Subcutaneous abdominal adipose tissue (tissue), 5 donors: ENCODE measurements at regions not wholly inside any gene's neighbourhood (a gene's known extent, or its start where the extent isn't known, plus 50 kb on each side); places are given as distances from the start of the nearest gene placed in this dataset.

ENCODE experiments used
- H3K27ac ChIP-seq: one replicate; pipeline ENCODE4 v1.7.0; 2013; ENCODE audit warnings: low read depth, mild to moderate bottlenecking, inconsistent platforms, low read length, moderate library complexity
- H3K27me3 ChIP-seq, 5 donors: one replicate each; pipeline ENCODE4 v1.7.0; 2013; ENCODE audit warnings: low read length in 5 of 5, inconsistent platforms in 1 of 5; ENCODE audit not compliant: control insufficient read depth in 5 of 5, insufficient read depth in 4 of 5
- H3K36me3 ChIP-seq, 5 donors: one replicate each; pipeline ENCODE4 v1.7.0; 2013; ENCODE audit warnings: low read length in 5 of 5; ENCODE audit not compliant: control insufficient read depth in 5 of 5, insufficient read depth in 5 of 5
- H3K4me1 ChIP-seq, 5 donors: one replicate each; pipeline ENCODE4 v1.7.0; 2013; ENCODE audit warnings: low read length in 5 of 5, mild to moderate bottlenecking in 3 of 5, moderate library complexity in 1 of 5; ENCODE audit not compliant: control insufficient read depth in 5 of 5, insufficient read depth in 5 of 5
- H3K4me3 ChIP-seq, 5 donors: one replicate each; pipeline ENCODE4 v1.7.0; 2013; ENCODE audit warnings: low read length in 5 of 5, low read depth in 1 of 5
- H3K9ac ChIP-seq, 5 donors: one replicate each; pipeline ENCODE4 v1.7.0; 2013; ENCODE audit warnings: low read length in 5 of 5, mild to moderate bottlenecking in 4 of 5, moderate library complexity in 3 of 5
- H3K9me3 ChIP-seq, 5 donors: one replicate each; pipeline ENCODE4 v1.7.0; 2013; ENCODE audit warnings: low read length in 5 of 5; ENCODE audit not compliant: control insufficient read depth in 5 of 5
- donor health status: healthy.
- donor health status: healthy.
- donor health status: healthy.
- donor health status: healthy.
- donor health status: healthy.

DNA sequence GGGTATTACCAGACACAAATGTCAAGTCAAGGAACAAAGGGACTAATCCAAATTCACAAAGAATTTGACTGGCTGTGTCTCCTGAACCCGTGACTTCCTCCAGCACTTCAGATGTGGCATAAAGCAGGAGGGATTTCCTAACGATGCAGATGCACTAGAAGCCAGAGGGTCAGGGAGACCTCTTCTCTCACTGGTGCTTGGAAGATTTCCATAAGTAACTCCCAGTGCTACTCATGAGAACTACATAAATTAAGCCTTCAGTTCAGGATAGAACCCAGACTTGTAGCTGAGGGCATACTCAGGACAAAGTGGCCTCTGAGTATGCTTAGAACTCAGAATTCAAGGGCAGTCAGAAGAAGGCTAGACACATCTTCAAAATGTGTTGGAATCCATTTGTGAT, 83.6 kb upstream of the NRIP1 start:
- Histone ChIP-seq H3K4me1 (peaks cover 0 to 27% (median 2%) of the 10 kb centered on the region in 5 donors), H3K36me3 (no peaks in the 10 kb centered on the region), H3K9ac (no peak overlapping the region), H3K27ac (peak overlapping the region; percentile 34), H3K9me3 (no peaks in the 10 kb centered on the region), H3K27me3 (no peaks in the 10 kb centered on the region), H3K4me3 (no peak overlapping the region)

DNA sequence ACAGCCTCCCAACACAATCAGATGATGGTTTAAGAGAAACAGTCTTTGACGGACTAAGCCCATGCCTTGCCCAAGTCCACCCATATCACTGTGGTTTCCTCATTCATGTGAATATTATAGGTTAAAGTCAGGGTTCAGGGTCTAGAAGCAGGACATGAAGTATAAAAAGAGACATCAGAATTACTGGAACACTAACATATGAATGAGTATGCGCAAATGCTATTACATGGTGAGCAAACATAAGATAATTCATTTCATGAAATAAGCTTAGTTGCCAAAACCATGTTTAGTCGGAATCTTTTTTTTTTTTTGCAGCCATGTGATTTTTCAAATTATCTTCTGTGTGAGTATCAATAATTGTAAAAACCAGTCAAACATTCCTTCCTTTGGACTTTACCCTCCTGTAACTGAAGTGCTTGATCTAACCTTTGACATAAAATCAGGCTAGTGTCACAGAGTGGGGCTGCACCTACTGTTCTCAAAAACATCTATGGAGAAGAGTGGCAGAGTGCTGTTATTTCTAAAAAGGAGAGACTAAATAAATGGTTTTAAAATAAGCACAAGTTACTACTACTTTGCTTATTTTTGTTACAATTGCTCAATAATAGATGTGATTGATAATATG, 84.9 kb upstream of the NRIP1 start:
- H3K27ac ChIP-seq, result no peak overlapping the region
- no peaks in the 10 kb centered on the region for H3K36me3 ChIP-seq
- H3K9ac ChIP-seq, result no peak overlapping the region
- H3K27me3 ChIP-seq, result no peaks in the 10 kb centered on the region
- no peaks in the 10 kb centered on the region for H3K9me3 ChIP-seq
- peaks cover 0 to 22% (median 7%) of the 10 kb centered on the region in 5 donors for H3K4me1 ChIP-seq
- no peak overlapping the region for H3K4me3 ChIP-seq

DNA sequence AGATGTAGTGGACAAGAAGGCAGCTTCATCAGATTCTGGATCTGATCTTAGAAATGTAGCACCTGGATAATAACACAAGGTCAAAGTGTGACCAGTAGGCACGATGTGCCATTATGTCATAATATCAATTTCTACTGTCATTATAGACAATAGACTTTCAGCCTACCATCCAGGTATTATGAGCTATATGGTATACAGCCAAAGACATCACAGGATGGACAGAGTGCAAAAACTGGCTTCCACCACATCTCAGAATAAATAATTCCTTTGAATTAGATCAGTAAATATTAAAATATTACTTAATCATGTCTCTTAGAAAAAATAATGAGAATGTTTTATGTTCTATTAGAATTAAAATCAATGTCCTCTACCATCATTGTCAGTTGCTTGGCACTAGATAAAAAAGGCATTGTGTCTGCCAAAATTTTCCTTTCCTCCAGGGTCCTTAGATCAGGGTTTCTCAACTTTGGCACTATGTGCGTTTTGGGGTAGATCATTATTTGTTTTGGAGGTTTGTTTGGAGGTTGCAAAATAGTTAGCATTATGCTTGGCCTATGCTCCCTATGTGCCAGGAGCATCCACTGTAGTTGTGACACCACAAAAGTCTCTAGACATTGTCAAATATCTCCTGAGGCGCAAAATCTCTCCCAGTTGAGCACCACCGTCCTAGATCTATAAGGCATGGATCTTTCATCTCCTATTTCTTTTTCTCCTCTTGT, 86.7 kb upstream of the NRIP1 start:
- no peak overlapping the region for H3K4me3 ChIP-seq
- H3K4me1 ChIP-seq, result peaks cover 0 to 22% (median 7%) of the 10 kb centered on the region in 5 donors
- peak overlapping the region; percentile 71 for H3K27ac ChIP-seq
- H3K27me3 ChIP-seq, result no peaks in the 10 kb centered on the region
- H3K9me3 ChIP-seq, result no peaks in the 10 kb centered on the region
- no peak overlapping the region for H3K9ac ChIP-seq
- no peaks in the 10 kb centered on the region for H3K36me3 ChIP-seq

DNA sequence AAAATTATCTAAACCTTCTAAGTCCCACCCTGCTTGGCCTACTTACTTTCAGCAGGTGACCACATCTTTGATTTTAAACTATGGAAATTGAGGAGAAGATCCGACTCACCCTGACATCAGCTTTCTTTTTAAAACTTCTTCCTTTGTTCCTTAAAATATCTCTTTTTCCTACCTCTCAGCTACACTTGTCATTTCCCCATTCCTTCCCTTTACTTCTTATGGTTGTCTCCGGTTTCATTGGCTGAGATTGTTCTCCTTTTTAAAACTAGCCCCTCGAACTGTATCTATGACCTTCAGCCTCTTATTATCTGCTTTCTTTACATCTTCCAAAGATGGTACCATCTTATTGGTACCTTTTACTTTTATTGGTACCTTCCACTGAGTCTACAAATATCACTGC, 87.8 kb upstream of the NRIP1 start:
- H3K27me3 ChIP-seq, result no peaks in the 10 kb centered on the region
- H3K9ac ChIP-seq, result no peak overlapping the region
- H3K27ac ChIP-seq, result no peak overlapping the region
- no peak overlapping the region for H3K4me3 ChIP-seq
- no peaks in the 10 kb centered on the region for H3K36me3 ChIP-seq
- peaks cover 0 to 22% (median 7%) of the 10 kb centered on the region in 5 donors for H3K4me1 ChIP-seq
- peaks cover 0 to 8% (median 0%) of the 10 kb centered on the region in 5 donors for H3K9me3 ChIP-seq

DNA sequence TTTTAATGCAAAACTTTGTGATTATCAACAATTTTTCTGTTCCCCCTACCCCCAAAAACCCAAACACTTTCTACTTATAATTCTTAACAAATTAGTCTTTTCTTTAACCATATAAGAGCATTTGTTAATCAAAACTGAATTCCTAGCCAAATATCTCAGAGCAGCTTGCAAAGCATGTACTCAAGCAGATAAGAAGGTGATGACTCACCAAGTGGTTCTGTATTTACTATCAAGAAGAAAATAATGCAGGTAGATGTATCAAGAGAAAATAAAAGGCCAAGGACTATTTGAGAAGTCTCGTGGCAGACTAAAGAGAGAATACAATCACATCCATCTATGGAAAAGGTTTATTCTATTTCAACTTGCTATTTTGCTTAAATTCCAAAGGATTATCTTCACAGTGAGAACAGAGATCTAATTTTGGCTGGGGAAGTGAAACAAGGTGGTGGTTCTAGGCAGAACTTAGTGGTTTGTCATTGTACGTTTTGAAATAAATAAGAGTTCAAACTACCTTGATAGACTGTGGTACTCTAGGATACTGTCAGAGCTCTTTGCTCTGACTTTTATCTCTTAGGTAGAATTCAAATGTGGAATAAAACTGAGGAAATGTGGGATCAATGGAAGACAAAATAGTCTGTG, 94.7 kb upstream of the NRIP1 start:
- Histone ChIP-seq H3K27me3 (no peaks in the 10 kb centered on the region), H3K9me3 (peaks cover 0 to 9% (median 0%) of the 10 kb centered on the region in 5 donors), H3K9ac (no peak overlapping the region), H3K36me3 (no peaks in the 10 kb centered on the region), H3K4me3 (no peak overlapping the region), H3K27ac (no peak overlapping the region), H3K4me1 (peaks cover 0 to 12% (median 8%) of the 10 kb centered on the region in 5 donors)

DNA sequence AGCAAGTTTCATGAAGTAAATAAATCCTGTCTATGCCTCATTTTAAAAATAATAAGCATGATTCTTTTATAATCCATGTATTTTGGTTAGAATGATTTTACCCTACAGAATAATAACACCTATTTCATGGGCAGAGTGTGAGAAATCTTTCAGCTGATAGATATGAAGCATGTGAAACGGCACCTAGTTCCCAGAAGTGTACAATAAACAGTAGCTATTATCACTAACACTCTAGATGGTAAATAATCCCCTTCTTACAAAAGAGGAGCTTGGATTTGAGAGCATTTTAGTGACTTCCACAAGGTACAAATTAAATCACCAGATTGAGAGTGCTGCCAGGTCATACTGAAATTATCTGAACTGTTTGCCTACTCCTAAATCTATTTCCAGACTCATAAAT, 95.3 kb upstream of the NRIP1 start:
- no peaks in the 10 kb centered on the region for H3K27me3 ChIP-seq

DNA sequence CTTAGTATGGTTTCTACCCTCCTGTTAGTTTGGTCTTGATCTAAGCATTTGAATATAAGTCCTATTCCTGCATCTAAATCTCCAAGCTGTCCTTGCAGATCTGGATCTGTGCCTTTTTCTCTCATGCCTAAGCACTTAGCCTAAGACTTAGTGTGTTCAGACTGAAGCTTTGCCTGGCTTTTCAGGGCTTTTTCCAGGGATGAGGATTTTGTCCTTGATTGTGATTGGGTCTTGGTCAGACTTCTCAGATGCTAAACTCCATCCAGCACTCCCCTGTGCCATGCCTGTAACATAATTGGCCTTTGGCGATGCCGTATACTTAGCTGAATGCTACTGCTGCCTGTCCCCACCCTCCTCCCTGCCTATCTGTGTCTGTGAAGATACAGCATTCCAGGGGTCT, 98.1 kb upstream of the NRIP1 start:
- Histone ChIP-seq H3K9ac (no peak overlapping the region), H3K27ac (no peak overlapping the region), H3K4me1 (peaks cover 0 to 17% (median 5%) of the 10 kb centered on the region in 5 donors), H3K9me3 (no peaks in the 10 kb centered on the region), H3K4me3 (no peak overlapping the region), H3K36me3 (no peaks in the 10 kb centered on the region), H3K27me3 (no peaks in the 10 kb centered on the region)

More for the DNA sequence above, 95.3 kb upstream of the NRIP1 start:
- no peak overlapping the region for H3K4me3 ChIP-seq
- peaks cover 0 to 16% (median 8%) of the 10 kb centered on the region in 5 donors for H3K4me1 ChIP-seq
- no peak overlapping the region for H3K9ac ChIP-seq
- no peak overlapping the region for H3K27ac ChIP-seq
- no peaks in the 10 kb centered on the region for H3K36me3 ChIP-seq
- peaks cover 0 to 9% (median 0%) of the 10 kb centered on the region in 5 donors for H3K9me3 ChIP-seq

DNA sequence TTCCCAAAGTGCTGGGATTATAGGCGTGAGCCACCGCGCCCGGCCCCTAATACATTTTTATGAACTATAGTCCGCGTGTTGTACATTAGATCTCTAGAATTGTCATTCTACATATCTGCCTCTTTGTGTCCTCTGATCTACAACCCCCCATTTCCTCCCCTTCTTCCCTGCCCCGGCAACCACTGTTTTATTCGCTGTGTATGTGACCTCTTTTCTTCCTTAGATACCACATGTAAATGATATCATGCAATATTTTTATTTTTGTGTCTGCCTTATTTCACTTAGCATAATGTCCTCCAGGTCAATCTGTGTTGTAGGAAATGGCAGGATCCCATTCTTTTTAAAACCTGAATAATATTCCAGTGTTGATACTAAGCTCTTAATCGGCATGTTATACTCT, 99.5 kb upstream of the NRIP1 start:
- H3K27me3 ChIP-seq, result no peaks in the 10 kb centered on the region
- H3K4me3 ChIP-seq, result no peak overlapping the region
- no peaks in the 10 kb centered on the region for H3K9me3 ChIP-seq
- peaks cover 0 to 10% (median 0%) of the 10 kb centered on the region in 5 donors for H3K4me1 ChIP-seq
- no peaks in the 10 kb centered on the region for H3K36me3 ChIP-seq
- no peak overlapping the region for H3K27ac ChIP-seq
- no peak overlapping the region for H3K9ac ChIP-seq

DNA sequence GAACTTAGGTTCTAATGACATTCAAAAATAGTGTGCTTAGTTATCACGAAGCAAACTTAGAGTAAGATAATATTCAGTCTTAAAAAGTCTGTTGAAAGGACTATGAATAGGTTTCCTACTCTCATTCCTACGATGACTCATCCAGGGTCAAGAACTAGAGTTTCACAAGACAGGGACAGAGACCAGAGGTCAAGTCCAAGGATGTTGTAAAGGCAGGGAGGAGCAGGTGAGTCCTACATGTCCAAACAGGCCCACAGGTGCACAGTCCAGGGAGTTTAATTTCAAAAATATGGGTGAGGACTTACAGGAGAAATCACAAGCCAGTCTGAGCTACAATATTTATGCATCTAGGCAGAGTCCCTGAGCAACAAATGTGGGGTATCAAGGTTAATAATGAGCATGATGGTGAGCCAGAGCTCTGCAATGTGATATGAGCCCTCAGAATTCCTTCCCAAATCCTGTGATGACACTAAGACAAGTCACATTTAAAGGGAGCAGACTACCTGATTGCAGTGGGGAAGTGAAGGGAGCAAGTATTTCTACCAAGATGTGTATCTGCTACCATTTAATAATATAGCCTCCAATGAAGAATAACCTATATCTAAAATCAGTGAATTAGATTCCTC, 100.0 kb upstream of the NRIP1 start:
- Histone ChIP-seq H3K4me1 (peaks cover 0 to 10% (median 0%) of the 10 kb centered on the region in 5 donors), H3K4me3 (no peak overlapping the region), H3K9me3 (no peaks in the 10 kb centered on the region), H3K36me3 (no peaks in the 10 kb centered on the region), H3K9ac (no peak overlapping the region), H3K27me3 (no peaks in the 10 kb centered on the region), H3K27ac (no peak overlapping the region)

DNA sequence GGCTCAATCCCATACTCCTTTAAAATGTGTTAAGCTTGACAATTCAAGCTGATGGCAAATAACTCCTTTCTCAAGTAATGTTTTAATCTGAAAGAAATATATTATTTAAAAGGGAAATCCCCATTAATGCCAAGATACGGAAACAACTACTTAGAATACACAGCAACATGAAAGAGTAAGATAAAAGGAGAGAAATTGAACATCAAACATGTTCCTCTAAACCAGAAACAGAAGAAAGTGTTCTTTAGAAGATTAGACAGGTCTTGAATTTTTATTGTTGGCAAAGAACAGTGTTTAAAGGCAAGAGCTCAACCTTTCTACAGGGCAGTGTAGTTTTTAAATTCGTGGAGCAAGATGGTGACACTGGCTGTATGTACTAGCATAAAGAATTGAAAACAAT, 105.8 kb upstream of the NRIP1 start:
- H3K27me3 ChIP-seq, result no peaks in the 10 kb centered on the region
- no peak overlapping the region for H3K9ac ChIP-seq
- no peaks in the 10 kb centered on the region for H3K9me3 ChIP-seq
- no peak overlapping the region for H3K4me3 ChIP-seq
- peaks cover 0 to 5% (median 0%) of the 10 kb centered on the region in 5 donors for H3K4me1 ChIP-seq
- no peak overlapping the region for H3K27ac ChIP-seq
- no peaks in the 10 kb centered on the region for H3K36me3 ChIP-seq
